ENCODE measurements at regions not wholly inside any gene's neighbourhood (a gene's known extent, or its start where the extent isn't known, plus 50 kb on each side); places are given as distances from the start of the nearest gene placed in this dataset.

GRCh38 chr3:116824208-116824607 lies 114.6 kb downstream of the TUSC7 start:
- no peak for DNase-seq (ENCODE audit: low read depth)

DNA sequence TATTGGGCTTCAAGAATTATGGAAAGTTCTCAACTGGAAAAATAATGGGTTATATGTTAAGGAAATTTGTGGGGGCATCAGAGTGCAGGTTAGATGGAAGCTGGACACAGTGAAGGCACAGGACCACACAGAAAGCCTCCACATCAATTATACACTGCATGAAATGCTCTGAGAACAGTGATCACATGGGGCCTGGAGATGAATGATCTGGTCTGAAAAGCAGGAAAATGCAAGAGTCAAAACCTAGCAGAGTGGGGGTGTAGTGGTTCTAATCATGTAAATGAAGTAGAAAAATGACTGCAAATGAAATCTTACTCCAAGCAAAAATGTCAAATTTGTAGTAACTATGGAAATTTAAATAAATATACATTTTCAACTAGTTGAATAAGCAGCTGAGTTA lies 123.6 kb downstream of the TUSC7 start:
- DNase-seq (ENCODE audit: low read depth), result no peak
- no peak overlapping the region for H3K4me3 ChIP-seq (ENCODE audit: low read depth, low read length)
- TF ChIP-seq, protein P1, sequence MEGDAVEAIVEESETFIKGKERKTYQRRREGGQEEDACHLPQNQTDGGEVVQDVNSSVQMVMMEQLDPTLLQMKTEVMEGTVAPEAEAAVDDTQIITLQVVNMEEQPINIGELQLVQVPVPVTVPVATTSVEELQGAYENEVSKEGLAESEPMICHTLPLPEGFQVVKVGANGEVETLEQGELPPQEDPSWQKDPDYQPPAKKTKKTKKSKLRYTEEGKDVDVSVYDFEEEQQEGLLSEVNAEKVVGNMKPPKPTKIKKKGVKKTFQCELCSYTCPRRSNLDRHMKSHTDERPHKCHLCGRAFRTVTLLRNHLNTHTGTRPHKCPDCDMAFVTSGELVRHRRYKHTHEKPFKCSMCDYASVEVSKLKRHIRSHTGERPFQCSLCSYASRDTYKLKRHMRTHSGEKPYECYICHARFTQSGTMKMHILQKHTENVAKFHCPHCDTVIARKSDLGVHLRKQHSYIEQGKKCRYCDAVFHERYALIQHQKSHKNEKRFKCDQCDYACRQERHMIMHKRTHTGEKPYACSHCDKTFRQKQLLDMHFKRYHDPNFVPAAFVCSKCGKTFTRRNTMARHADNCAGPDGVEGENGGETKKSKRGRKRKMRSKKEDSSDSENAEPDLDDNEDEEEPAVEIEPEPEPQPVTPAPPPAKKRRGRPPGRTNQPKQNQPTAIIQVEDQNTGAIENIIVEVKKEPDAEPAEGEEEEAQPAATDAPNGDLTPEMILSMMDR (IDR thresholded peaks at IDR 0.05; ENCODE audit: low read depth, low read length, missing control alignments), result no peak

More at GRCh38 chr3:116824208-116824607, 114.6 kb downstream of the TUSC7 start:
- TF ChIP-seq, protein P1 (IDR thresholded peaks at IDR 0.05; ENCODE audit: low read depth, low read length, missing control alignments), result no peak
- H3K4me3 ChIP-seq (ENCODE audit: low read depth, low read length), result no peak overlapping the region

- no peak for DNase-seq (ENCODE audit: low read depth)
- TF ChIP-seq, protein P1 (IDR thresholded peaks at IDR 0.05; ENCODE audit: low read depth, low read length, missing control alignments), result no peak
- no peak overlapping the region for H3K4me3 ChIP-seq (ENCODE audit: low read depth, low read length)
Observed at GRCh38 chr3:116834816-116835215, 125.2 kb downstream of the TUSC7 start.

GRCh38 chr3:116835658-116836057 lies 126.1 kb downstream of the TUSC7 start:
- TF ChIP-seq, protein P1 (IDR thresholded peaks at IDR 0.05; ENCODE audit: low read depth, low read length, missing control alignments), result no peak
- no peak overlapping the region for H3K4me3 ChIP-seq (ENCODE audit: low read depth, low read length)
- no peak for DNase-seq (ENCODE audit: low read depth)

GRCh38 chr3:116836286-116836685 lies 126.7 kb downstream of the TUSC7 start:
- no peak overlapping the region for H3K4me3 ChIP-seq (ENCODE audit: low read depth, low read length)
- DNase-seq (ENCODE audit: low read depth), result no peak
- TF ChIP-seq, protein P1 (IDR thresholded peaks at IDR 0.05; ENCODE audit: low read depth, low read length, missing control alignments), result no peak

DNA sequence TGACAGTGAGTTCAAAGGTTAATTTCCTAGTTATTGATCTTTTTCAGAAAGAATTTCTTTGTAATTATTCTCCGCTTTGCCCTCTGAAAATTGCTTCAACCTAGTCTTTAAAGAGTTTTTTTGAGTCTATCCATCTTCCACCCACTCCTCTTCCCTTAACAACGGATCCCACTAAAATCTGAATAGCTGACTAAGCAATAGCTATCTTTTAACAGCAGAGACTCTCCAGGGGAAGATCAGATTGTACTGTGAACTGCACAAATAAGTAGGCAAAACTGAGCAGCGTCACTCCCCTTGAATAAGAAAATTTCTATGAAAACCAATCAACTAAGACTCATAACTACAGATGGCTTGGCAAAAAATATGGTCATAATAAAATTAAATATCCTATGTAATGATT lies 127.9 kb downstream of the TUSC7 start:
- TF ChIP-seq, protein P1 (IDR thresholded peaks at IDR 0.05; ENCODE audit: low read depth, low read length, missing control alignments), result no peak
- no peak overlapping the region for H3K4me3 ChIP-seq (ENCODE audit: low read depth, low read length)
- no peak for DNase-seq (ENCODE audit: low read depth)

DNA sequence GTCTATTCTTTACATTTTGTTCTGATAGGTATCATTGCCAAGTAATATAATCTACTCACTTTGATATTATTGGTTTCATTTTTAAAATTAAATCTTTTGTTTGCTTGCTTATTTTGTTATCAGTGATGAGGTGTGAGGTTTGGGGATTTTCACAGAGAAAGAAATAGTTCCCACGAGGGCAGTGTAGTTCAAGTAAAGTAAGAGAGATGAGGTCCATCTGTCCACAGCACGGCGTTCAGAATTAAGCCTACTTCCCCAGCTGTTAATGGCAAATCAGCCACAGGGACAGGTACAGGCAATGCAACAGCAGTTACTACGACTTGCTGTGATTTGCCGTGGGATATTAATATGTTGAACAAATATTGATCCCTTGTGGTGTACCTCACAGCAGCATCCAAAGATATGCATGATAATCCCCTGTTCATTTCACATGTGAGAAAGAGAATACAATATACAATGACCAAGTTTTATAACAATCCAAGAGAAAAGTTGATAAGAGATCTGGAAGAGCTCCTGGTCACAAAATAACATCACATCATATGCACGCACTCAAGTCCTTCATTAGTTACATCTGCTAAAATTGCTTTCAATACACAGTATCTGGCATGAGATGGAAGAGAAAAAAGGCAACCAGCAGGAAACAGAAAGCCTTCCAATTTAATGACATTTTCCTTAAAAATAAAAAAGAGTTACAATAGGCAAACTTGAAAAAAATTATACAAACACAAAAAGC lies 131.6 kb downstream of the TUSC7 start:
- DNase-seq (ENCODE audit: low read depth), result no peak
- TF ChIP-seq, protein P1 (IDR thresholded peaks at IDR 0.05; ENCODE audit: low read depth, low read length, missing control alignments), result no peak
- no peak overlapping the region for H3K4me3 ChIP-seq (ENCODE audit: low read depth, low read length)

Data from GM12864 (cell line).